ENCODE measurements at regions not wholly inside any gene's neighbourhood (a gene's known extent, or its start where the extent isn't known, plus 50 kb on each side); places are given as distances from the start of the nearest gene placed in this dataset.

- no peak for ATAC-seq
- no peak for DNase-seq (ENCODE audit: low spot score)
These were observed 232.0 kb upstream of the PARD3B start for GRCh38 chr2:204313256-204313655.

- DNase-seq (ENCODE audit: low spot score) (peak; percentile 81), ATAC-seq (peak; percentile 94)
These were observed 230.0 kb upstream of the PARD3B start for GRCh38 chr2:204315236-204315662.

GRCh38 chr2:204317640-204318039 is 227.6 kb upstream of the PARD3B start:
- no peak for ATAC-seq
- DNase-seq (ENCODE audit: low spot score), result no peak

- ATAC-seq (no peak), DNase-seq (ENCODE audit: low spot score) (no peak)
These were observed 224.1 kb upstream of the PARD3B start for GRCh38 chr2:204321027-204321800.

- ATAC-seq (no peak), DNase-seq (ENCODE audit: low spot score) (no peak)
These were observed 223.1 kb upstream of the PARD3B start for GRCh38 chr2:204321910-204322751.

- ATAC-seq, result peak; percentile 99
- peak; percentile 61 for DNase-seq (ENCODE audit: low spot score)
These were observed 219.8 kb upstream of the PARD3B start for GRCh38 chr2:204325468-204325867.

- no peak for DNase-seq (ENCODE audit: low spot score)
These were observed 216.9 kb upstream of the PARD3B start for GRCh38 chr2:204328373-204328772.

GRCh38 chr2:204329016-204329415 is 216.3 kb upstream of the PARD3B start:
- DNase-seq (ENCODE audit: low spot score) (no peak), ATAC-seq (no peak)

More at GRCh38 chr2:204328373-204328772, 216.9 kb upstream of the PARD3B start:
- no peak for ATAC-seq

GRCh38 chr2:204329532-204329931 is 215.7 kb upstream of the PARD3B start:
- ATAC-seq, result no peak
- no peak for DNase-seq (ENCODE audit: low spot score)

- no peak for ATAC-seq
- no peak for DNase-seq (ENCODE audit: low spot score)
These were observed 214.1 kb upstream of the PARD3B start for GRCh38 chr2:204331180-204331579.

- DNase-seq (ENCODE audit: low spot score), result no peak
- no peak for ATAC-seq
These were observed 213.3 kb upstream of the PARD3B start for GRCh38 chr2:204331988-204332387.

- DNase-seq (ENCODE audit: low spot score) (no peak), ATAC-seq (peak; percentile 66)
These were observed 212.6 kb upstream of the PARD3B start for GRCh38 chr2:204332706-204333105.

- no peak for DNase-seq (ENCODE audit: low spot score)
- no peak for ATAC-seq
These were observed 211.4 kb upstream of the PARD3B start for GRCh38 chr2:204333861-204334260.

- ATAC-seq (no peak), DNase-seq (ENCODE audit: low spot score) (no peak)
These were observed 209.7 kb upstream of the PARD3B start for GRCh38 chr2:204335451-204336058.

- ATAC-seq, result no peak
These were observed 209.0 kb upstream of the PARD3B start for GRCh38 chr2:204336153-204336744.

GRCh38 chr2:204337638-204338037 is 207.6 kb upstream of the PARD3B start:
- DNase-seq (ENCODE audit: low spot score), result no peak
- ATAC-seq, result no peak

More at GRCh38 chr2:204336153-204336744, 209.0 kb upstream of the PARD3B start:
- DNase-seq (ENCODE audit: low spot score), result no peak

- no peak for ATAC-seq
These were observed 206.0 kb upstream of the PARD3B start for GRCh38 chr2:204339212-204339715.

GRCh38 chr2:204340511-204340910 is 204.8 kb upstream of the PARD3B start:
- ATAC-seq (no peak), DNase-seq (ENCODE audit: low spot score) (no peak)

More at GRCh38 chr2:204339212-204339715, 206.0 kb upstream of the PARD3B start:
- no peak for DNase-seq (ENCODE audit: low spot score)

- DNase-seq (ENCODE audit: low spot score) (no peak), ATAC-seq (no peak)
These were observed 203.4 kb upstream of the PARD3B start for GRCh38 chr2:204341887-204342276.

GRCh38 chr2:204343685-204344084 is 201.6 kb upstream of the PARD3B start:
- ATAC-seq (no peak), DNase-seq (ENCODE audit: low spot score) (no peak)

- ATAC-seq (peak; percentile 45), DNase-seq (ENCODE audit: low spot score) (no peak)
These were observed 201.2 kb upstream of the PARD3B start for GRCh38 chr2:204344119-204344518.
